ENCODE measurements at regions not wholly inside any gene's neighbourhood (a gene's known extent, or its start where the extent isn't known, plus 50 kb on each side); places are given as distances from the start of the nearest gene placed in this dataset.
"Not testable (repeated sequence)": the region's sequence is repeated elsewhere in the genome, so short reads cannot be mapped to it uniquely, and the experiment has no call there.

DNA sequence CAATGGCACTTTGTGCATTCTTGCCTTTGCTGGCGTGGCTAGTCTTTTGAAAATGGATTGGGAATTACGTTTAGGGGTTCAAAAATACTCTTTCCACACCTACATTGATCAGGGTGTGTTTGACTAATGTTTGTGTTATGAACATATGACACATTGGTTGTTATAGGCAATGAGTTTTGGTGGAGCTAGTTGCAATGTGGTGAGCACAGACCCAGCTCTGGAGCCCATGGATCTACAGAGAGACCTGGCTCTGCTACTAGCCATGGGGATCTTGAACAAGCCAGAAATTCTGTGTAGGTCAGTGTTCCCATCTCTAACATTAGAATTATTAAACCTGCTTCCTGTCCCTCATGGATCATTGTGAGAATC lies 222.4 kb upstream of the UBL3 start:
- TF ChIP-seq, protein P1, sequence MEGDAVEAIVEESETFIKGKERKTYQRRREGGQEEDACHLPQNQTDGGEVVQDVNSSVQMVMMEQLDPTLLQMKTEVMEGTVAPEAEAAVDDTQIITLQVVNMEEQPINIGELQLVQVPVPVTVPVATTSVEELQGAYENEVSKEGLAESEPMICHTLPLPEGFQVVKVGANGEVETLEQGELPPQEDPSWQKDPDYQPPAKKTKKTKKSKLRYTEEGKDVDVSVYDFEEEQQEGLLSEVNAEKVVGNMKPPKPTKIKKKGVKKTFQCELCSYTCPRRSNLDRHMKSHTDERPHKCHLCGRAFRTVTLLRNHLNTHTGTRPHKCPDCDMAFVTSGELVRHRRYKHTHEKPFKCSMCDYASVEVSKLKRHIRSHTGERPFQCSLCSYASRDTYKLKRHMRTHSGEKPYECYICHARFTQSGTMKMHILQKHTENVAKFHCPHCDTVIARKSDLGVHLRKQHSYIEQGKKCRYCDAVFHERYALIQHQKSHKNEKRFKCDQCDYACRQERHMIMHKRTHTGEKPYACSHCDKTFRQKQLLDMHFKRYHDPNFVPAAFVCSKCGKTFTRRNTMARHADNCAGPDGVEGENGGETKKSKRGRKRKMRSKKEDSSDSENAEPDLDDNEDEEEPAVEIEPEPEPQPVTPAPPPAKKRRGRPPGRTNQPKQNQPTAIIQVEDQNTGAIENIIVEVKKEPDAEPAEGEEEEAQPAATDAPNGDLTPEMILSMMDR (IDR thresholded peaks at IDR 0.05; ENCODE audit: extremely low read depth, insufficient read depth, missing control alignments), result no peak
- no peak for DNase-seq (ENCODE audit: low spot score)
- in situ Hi-C loops (cut with MboI; ENCODE audit: low pct_unique_long_range_greater_than_20kb, low sequenced_read_pairs, unreplicated experiment), result no loop called here

DNA sequence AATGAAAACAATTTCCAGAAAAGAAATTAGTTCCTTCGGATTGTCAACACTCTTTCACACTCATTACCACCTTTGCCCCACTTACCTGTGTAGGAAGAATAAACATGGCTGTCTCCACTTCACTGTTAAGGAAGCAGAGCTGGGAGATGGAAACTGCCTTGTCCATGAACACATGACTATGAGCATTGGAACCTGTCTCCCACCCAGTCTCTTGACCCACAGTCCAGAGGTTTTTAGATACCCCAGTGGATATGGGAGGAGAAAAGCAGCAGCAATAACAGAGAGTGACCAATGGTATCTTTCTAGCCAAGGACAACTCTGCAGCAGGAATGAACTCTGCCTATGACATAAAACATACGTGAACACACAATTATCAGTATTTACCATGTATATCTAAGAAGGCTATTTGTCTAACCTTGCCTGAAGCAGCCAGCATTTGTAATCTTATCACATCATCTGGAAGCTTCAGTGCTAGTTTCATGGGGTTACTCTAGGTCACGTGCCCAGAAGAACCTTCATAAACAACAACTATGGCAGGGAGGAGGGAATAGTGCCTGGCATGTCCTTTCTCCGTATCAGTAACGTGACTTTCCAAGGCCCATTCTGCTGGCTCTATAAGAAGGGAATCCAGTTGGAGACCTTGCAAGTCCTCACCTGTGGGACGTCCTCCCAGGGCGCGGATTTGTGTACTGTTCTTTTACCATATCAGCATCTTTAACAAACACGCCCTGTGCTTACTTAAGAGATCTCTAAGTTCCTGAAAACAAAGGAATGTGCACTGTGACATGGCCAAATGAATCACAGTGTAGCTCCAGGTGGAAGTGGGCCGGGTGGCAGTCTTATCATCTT lies 221.8 kb upstream of the UBL3 start:
- DNase-seq (ENCODE audit: low spot score), result no peak
- in situ Hi-C loops (cut with MboI; ENCODE audit: low pct_unique_long_range_greater_than_20kb, low sequenced_read_pairs, unreplicated experiment), result no loop called here
- TF ChIP-seq, protein P1 (IDR thresholded peaks at IDR 0.05; ENCODE audit: extremely low read depth, insufficient read depth, missing control alignments), result no peak

DNA sequence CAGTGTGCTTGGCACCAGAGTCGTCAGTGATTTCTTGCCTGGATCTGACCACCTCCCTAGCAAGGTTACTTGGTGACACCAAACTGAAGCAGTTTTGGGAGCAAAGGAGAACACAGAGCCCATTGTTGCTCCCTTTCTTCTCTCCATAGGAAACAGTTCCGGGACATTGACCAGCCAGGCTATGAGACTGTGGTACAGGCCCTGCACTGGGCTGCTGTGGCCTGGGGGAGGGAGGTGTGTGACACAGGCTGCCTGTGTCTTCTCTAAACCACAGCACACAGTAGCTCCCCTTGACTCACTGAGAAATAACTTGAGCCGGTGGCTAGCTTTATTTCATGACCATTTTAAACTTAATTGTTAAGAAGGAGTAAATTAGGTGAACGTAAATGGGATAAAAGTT lies 214.8 kb upstream of the UBL3 start:
- no peak for DNase-seq (ENCODE audit: low spot score)

DNA sequence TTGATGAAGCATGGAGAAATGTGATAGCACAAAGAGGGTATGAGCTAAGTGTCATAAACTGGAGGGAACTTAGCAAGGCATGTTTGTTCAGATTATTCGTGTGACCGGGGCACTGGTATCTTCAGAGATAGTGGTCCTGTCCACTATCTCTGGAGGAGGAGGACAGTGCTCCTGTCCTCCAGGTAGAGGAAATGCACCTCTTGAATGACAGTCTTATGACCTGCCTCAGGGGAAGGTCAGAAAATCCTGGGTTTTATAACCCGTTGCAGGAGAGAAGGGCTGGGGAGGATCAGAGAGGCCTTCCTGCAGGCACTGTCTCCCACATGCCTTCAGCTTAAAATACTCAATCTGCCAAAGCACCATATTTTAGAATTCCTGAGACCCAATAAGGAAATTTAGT lies 213.5 kb upstream of the UBL3 start:
- TF ChIP-seq, protein P1 (IDR thresholded peaks at IDR 0.05; ENCODE audit: extremely low read depth, insufficient read depth, missing control alignments), result no peak
- DNase-seq (ENCODE audit: low spot score), result no peak
- in situ Hi-C loops (cut with MboI; ENCODE audit: low pct_unique_long_range_greater_than_20kb, low sequenced_read_pairs, unreplicated experiment), result no loop called here

More for the DNA sequence above, 214.8 kb upstream of the UBL3 start:
- in situ Hi-C loops (cut with MboI; ENCODE audit: low pct_unique_long_range_greater_than_20kb, low sequenced_read_pairs, unreplicated experiment), result no loop called here
- TF ChIP-seq, protein P1 (IDR thresholded peaks at IDR 0.05; ENCODE audit: extremely low read depth, insufficient read depth, missing control alignments), result no peak

DNA sequence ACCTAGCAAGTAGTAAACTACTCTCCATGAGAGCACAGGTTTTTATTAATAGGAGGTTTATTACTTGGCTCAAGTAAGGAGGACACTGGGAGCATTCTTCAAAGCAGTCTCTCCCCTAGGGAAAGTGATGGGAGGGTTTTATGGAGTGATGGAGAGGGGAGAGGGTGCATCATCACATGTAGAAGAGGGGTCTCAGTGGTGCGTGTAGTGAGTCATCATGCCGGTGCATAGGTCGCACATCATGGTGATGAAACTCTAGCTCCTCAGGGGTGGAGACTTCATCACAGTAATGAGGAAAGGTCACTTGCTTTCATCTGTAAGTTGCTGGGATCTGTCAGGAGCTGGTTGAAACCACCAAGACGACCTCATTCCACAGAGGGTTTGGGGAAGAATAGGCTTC lies 210.8 kb upstream of the UBL3 start:
- DNase-seq (ENCODE audit: low spot score), result no peak
- TF ChIP-seq, protein P1 (IDR thresholded peaks at IDR 0.05; ENCODE audit: extremely low read depth, insufficient read depth, missing control alignments), result no peak
- in situ Hi-C loops (cut with MboI; ENCODE audit: low pct_unique_long_range_greater_than_20kb, low sequenced_read_pairs, unreplicated experiment), result no loop called here

DNA sequence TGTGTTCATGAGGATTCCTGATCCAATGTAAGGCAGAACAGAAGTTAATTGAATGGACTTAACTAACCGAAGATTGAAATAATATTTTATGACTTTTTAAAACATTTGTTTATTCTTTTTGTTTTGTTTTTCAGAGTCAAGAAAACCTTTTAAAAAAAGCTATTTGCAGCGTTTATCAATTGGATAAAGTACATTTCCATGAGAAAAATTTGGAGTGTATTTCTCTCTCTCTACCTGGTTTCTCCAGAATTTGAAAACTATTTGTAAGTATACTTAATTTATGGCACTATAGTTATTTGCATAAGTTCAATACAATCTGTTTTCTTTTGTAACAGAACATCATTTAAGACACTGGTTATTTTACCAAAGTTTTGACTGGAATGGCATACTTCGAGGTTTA lies 208.0 kb upstream of the UBL3 start:
- in situ Hi-C loops (cut with MboI; ENCODE audit: low pct_unique_long_range_greater_than_20kb, low sequenced_read_pairs, unreplicated experiment), result no loop called here
- TF ChIP-seq, protein P1 (IDR thresholded peaks at IDR 0.05; ENCODE audit: extremely low read depth, insufficient read depth, missing control alignments), result no peak
- DNase-seq (ENCODE audit: low spot score), result no peak

DNA sequence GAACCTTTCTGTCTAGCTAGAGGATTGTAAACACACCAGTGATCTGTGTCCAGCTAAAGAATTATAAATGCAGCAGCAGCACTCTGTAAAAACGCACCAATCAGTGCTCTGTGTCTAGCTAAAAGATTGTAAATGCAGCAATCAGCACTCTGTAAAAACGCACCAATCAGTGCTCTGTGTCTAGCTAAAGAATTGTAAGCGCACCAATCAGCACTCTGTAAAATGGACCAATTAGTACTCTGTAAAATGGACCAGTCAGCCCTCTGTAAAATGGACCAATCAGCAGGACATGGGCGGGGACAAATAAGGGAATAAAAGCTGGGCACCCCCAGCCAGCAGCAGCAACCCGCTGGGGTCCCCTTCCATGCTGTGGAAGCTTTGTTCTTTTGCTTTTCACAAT lies 204.1 kb upstream of the UBL3 start:
- DNase-seq (ENCODE audit: low spot score); in situ Hi-C loops (cut with MboI; ENCODE audit: low pct_unique_long_range_greater_than_20kb, low sequenced_read_pairs, unreplicated experiment): not testable (repeated sequence)

All from GM13977 (cell line).